Vagina (tissue), 2 donors: ENCODE measurements at regions not wholly inside any gene's neighbourhood (a gene's known extent, or its start where the extent isn't known, plus 50 kb on each side); places are given as distances from the start of the nearest gene placed in this dataset.

Source experiments
- DNase-seq, 2 donors: peaks; one replicate each; pipeline ENCODE4 v3.0.0-alpha.2; 2017; ENCODE audit errors: extremely low spot score in 2 of 2
- H3K27ac ChIP-seq: fragments of 200-600 bp; sonication (generic); one replicate; pipeline ENCODE4 v1.5.1; 2019
- H3K27me3 ChIP-seq: fragments of 200-600 bp; sonication (generic); one replicate; pipeline ENCODE4 v1.5.1; 2019
- H3K36me3 ChIP-seq, 2 donors: fragments of 200-600 bp; sonication (generic); one replicate each; pipeline ENCODE4 v1.5.1; 2017 to 2019
- H3K4me1 ChIP-seq: fragments of 200-600 bp; sonication (generic); one replicate; pipeline ENCODE4 v1.5.1; 2019
- H3K4me3 ChIP-seq, 2 donors: fragments of 200-600 bp; sonication (generic); 1 replicate in 1 of 2; 2 replicates in 1 of 2; pipeline ENCODE4 v1.5.1; 2016 to 2019
- H3K9me3 ChIP-seq: fragments of 200-600 bp; sonication (generic); one replicate; pipeline ENCODE4 v1.5.1; 2019
- POLR2A ChIP-seq, 2 donors: fragments of 450-650 bp; IDR thresholded peaks; one replicate each; pipeline ENCODE4 v1.6.1; 2017; ENCODE audit warnings: antibody characterized with exemption in 2 of 2, mild to moderate bottlenecking in 2 of 2, moderate library complexity in 2 of 2
- POLR2AphosphoS5 ChIP-seq, 2 donors: sonication (generic); formaldehyde crosslinking; IDR thresholded peaks; one replicate each; pipeline ENCODE4 v1.9.0; 2017; ENCODE audit warnings: antibody characterized with exemption in 2 of 2, mild to moderate bottlenecking in 2 of 2, low read depth in 1 of 2; ENCODE audit not compliant: insufficient read depth in 1 of 2
- intact Hi-C: fragments of 100-400 bp; cut with DNase I; formaldehyde crosslinking; loops from one replicate; pipeline ENCODE4 v1.15.1; 2023
- TF ChIP-seq, protein P1 (sequence below), 3 experiments: fragments of 450-650 bp in 2 of 3; fragments of 200-600 bp in 1 of 3; sonication (generic) in 1 of 3; IDR thresholded peaks; one replicate each; pipeline ENCODE4 v1.5.1; 2017 to 2019; ENCODE audit warnings: antibody characterized with exemption in 3 of 3, mild to moderate bottlenecking in 2 of 3, moderate library complexity in 2 of 3

DNA sequence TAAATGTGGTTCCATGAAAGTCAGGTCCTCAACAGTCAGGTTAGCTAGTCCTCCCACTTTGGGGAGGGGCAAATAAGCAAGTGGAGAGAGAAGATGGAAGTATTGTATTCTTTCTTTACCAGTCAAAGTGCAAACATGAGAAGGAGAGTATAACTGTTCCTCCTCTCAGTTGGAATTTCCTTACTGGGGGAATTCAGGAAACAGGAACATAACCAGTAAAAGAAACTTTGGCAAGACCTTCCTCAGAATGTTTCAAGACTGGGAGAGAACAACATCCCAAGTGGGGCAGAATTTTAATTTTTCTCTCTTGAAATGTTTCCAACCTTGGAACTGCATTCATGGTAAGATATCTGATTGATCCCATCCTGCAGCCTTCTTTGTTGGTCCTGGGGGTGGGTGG, 552.4 kb upstream of the TNP1 start:
- Histone ChIP-seq H3K4me1 (peaks cover 24% of the 10 kb centered on the region), H3K4me3 (no peak overlapping the region), H3K9me3 (no peaks in the 10 kb centered on the region), H3K36me3 (no peaks in the 10 kb centered on the region), H3K27me3 (no peaks in the 10 kb centered on the region), H3K27ac (peak overlapping the region; percentile 87)
- TF ChIP-seq, protein P1, sequence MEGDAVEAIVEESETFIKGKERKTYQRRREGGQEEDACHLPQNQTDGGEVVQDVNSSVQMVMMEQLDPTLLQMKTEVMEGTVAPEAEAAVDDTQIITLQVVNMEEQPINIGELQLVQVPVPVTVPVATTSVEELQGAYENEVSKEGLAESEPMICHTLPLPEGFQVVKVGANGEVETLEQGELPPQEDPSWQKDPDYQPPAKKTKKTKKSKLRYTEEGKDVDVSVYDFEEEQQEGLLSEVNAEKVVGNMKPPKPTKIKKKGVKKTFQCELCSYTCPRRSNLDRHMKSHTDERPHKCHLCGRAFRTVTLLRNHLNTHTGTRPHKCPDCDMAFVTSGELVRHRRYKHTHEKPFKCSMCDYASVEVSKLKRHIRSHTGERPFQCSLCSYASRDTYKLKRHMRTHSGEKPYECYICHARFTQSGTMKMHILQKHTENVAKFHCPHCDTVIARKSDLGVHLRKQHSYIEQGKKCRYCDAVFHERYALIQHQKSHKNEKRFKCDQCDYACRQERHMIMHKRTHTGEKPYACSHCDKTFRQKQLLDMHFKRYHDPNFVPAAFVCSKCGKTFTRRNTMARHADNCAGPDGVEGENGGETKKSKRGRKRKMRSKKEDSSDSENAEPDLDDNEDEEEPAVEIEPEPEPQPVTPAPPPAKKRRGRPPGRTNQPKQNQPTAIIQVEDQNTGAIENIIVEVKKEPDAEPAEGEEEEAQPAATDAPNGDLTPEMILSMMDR (IDR thresholded peaks at IDR 0.05): no peak
- TF ChIP-seq POLR2AphosphoS5 (IDR thresholded peaks at IDR 0.05; ENCODE audit: insufficient read depth in 1 of 2, low read depth in 1 of 2) (no peak), POLR2A (IDR thresholded peaks at IDR 0.05) (no peak)
- intact Hi-C loops: no loop called here
- DNase-seq: no peak

DNA sequence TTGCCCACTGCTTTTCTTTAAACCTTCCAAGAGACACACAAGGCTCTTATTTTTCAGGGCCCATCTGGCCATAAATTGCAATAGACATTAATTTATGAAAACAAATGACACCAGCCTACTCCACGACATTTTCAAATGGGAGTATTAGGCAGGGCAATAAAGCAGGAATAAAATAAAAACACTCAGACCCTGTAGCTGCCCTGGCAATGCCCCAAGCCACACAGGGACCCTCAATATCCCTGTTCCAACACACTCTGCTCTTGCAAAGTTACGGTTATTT, 550.8 kb upstream of the TNP1 start:
- Histone ChIP-seq H3K4me1 (peaks cover 24% of the 10 kb centered on the region), H3K27ac (peak overlapping the region; percentile 87), H3K27me3 (no peaks in the 10 kb centered on the region), H3K36me3 (no peaks in the 10 kb centered on the region), H3K9me3 (no peaks in the 10 kb centered on the region), H3K4me3 (no peak overlapping the region)
- intact Hi-C loops: no loop called here
- DNase-seq: no peak
- TF ChIP-seq, protein P1 (IDR thresholded peaks at IDR 0.05): no peak
- no peak for TF ChIP-seq POLR2AphosphoS5 (IDR thresholded peaks at IDR 0.05; ENCODE audit: insufficient read depth in 1 of 2, low read depth in 1 of 2)
- TF ChIP-seq POLR2A (IDR thresholded peaks at IDR 0.05): no peak

DNA sequence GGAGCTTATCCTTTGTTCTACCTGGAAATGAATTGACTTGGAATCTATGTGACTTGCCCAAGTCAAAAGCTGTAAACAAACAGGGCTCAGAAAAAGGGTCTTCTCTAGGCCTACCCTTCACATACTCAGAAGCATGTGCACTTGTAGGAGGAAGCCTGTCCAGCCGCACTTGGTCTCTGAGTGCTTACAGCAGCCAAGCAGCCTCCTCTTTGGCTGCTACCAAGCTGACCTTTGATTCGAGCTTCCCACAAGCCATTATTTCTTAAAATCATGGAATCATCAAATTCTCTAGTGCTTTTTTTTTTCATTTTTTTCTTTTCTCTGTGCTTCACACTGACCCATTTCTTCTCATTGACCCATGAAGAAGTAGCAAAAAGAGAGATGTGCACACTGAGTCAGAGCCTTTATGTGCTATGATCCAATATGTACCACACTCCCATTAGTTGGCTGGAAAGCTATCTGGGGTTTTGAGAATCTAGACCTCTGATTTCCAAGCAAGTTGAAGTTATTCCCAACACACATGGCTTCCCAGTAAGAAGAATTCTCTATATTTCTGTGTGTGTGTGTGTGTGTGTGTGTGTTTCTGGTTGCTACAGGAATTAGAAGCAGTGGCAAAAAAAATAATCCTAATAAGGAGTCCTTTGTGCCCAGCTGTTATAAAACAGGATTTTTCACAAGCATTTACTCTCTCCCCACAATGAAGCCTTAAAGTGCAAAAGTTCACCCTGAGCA, 550.3 kb upstream of the TNP1 start:
- H3K4me3 ChIP-seq: no peak overlapping the region
- no peak for DNase-seq
- TF ChIP-seq, protein P1 (IDR thresholded peaks at IDR 0.05): no peak
- no peak for TF ChIP-seq POLR2AphosphoS5 (IDR thresholded peaks at IDR 0.05; ENCODE audit: insufficient read depth in 1 of 2, low read depth in 1 of 2)
- TF ChIP-seq POLR2A (IDR thresholded peaks at IDR 0.05): no peak
- no peaks in the 10 kb centered on the region for H3K36me3 ChIP-seq
- intact Hi-C loops: no loop called here
- no peaks in the 10 kb centered on the region for H3K9me3 ChIP-seq
- no peaks in the 10 kb centered on the region for H3K27me3 ChIP-seq
- peak overlapping the region; percentile 87 for H3K27ac ChIP-seq
- peaks cover 24% of the 10 kb centered on the region for H3K4me1 ChIP-seq

GRCh38 chr2:217407362-217407761, 547.5 kb upstream of the TNP1 start:
- Histone ChIP-seq H3K36me3 (no peaks in the 10 kb centered on the region), H3K27me3 (no peaks in the 10 kb centered on the region), H3K9me3 (no peaks in the 10 kb centered on the region), H3K27ac (no peak overlapping the region), H3K4me3 (no peak overlapping the region), H3K4me1 (peaks cover 35% of the 10 kb centered on the region)
- intact Hi-C loops: no loop called here
- DNase-seq: no peak
- TF ChIP-seq, protein P1 (IDR thresholded peaks at IDR 0.05): no peak
- TF ChIP-seq POLR2AphosphoS5 (IDR thresholded peaks at IDR 0.05; ENCODE audit: insufficient read depth in 1 of 2, low read depth in 1 of 2) (no peak), POLR2A (IDR thresholded peaks at IDR 0.05) (no peak)

- Histone ChIP-seq H3K27me3 (no peaks in the 10 kb centered on the region), H3K27ac (no peak overlapping the region), H3K9me3 (no peaks in the 10 kb centered on the region), H3K4me3 (no peak overlapping the region), H3K4me1 (peaks cover 22% of the 10 kb centered on the region), H3K36me3 (no peaks in the 10 kb centered on the region)
- TF ChIP-seq, protein P1 (IDR thresholded peaks at IDR 0.05): no peak
- TF ChIP-seq POLR2A (IDR thresholded peaks at IDR 0.05): no peak
- no peak for TF ChIP-seq POLR2AphosphoS5 (IDR thresholded peaks at IDR 0.05; ENCODE audit: insufficient read depth in 1 of 2, low read depth in 1 of 2)
- no peak for DNase-seq
- intact Hi-C loops: no loop called here
Observed at GRCh38 chr2:217404236-217404760, 544.4 kb upstream of the TNP1 start.
